IMR-90 (cell line): ENCODE measurements at regions not wholly inside any gene's neighbourhood (a gene's known extent, or its start where the extent isn't known, plus 50 kb on each side); places are given as distances from the start of the nearest gene placed in this dataset.

Source experiments
- NFE2L2 ChIP-seq: fragments of 150-350 bp; IDR thresholded peaks from 2 replicates; pipeline ENCODE4 v1.6.1; 2016; ENCODE audit warnings: low read depth, mild to moderate bottlenecking, low read length
- POLR2A ChIP-seq: IDR thresholded peaks from 2 replicates; pipeline ENCODE4 v1.6.1; 2012; ENCODE audit warnings: mild to moderate bottlenecking, low read depth, low read length
- RCOR1 ChIP-seq: IDR thresholded peaks from 2 replicates; pipeline ENCODE4 v1.6.1; 2012; ENCODE audit warnings: mild to moderate bottlenecking, low read length, improper control_type of control experiment; ENCODE audit not compliant: insufficient replicate concordance
- SMC3 ChIP-seq: fragments of 150-350 bp; IDR thresholded peaks from 2 replicates; pipeline ENCODE4 v1.6.1; 2016; ENCODE audit warnings: low read depth, mild to moderate bottlenecking, antibody characterized with exemption, low read length, moderate library complexity
- TF ChIP-seq, protein P1 (sequence below): conservative IDR thresholded peaks from 2 replicates; pipeline ENCODE4 v1.5.1; 2012; ENCODE audit warnings: mild to moderate bottlenecking, low read depth, low read length, improper control_type of control experiment
- TF ChIP-seq, protein P2 (sequence below): fragments of 150-350 bp; IDR thresholded peaks from 2 replicates; pipeline ENCODE4 v1.6.1; 2017; ENCODE audit warnings: mild to moderate bottlenecking, antibody characterized with exemption, low read length, low read depth

DNA sequence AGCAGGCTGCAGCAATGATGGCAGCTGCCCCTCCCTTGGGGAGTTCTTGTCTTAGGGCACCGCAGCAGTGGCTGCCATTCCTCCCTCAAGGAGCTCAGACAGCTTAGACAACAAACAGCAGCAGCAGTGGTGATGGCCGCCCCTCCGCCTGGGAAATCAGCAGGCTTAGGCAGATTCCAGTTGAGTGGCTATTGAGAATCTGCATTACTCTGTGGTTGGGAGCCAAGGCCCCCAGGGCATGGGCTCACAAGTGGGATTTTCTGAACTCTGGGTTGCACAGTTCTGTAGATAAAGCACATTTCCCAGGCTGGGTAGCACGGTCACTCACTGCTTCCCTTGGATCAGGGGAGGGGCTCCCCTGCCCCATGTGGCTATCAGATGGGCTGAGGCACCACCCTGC, 1280.7 kb upstream of the TMPRSS15 start:
- TF ChIP-seq, protein P1, sequence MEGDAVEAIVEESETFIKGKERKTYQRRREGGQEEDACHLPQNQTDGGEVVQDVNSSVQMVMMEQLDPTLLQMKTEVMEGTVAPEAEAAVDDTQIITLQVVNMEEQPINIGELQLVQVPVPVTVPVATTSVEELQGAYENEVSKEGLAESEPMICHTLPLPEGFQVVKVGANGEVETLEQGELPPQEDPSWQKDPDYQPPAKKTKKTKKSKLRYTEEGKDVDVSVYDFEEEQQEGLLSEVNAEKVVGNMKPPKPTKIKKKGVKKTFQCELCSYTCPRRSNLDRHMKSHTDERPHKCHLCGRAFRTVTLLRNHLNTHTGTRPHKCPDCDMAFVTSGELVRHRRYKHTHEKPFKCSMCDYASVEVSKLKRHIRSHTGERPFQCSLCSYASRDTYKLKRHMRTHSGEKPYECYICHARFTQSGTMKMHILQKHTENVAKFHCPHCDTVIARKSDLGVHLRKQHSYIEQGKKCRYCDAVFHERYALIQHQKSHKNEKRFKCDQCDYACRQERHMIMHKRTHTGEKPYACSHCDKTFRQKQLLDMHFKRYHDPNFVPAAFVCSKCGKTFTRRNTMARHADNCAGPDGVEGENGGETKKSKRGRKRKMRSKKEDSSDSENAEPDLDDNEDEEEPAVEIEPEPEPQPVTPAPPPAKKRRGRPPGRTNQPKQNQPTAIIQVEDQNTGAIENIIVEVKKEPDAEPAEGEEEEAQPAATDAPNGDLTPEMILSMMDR: no peak
- no peak for TF ChIP-seq NFE2L2
- TF ChIP-seq POLR2A: no peak
- TF ChIP-seq, protein P2, sequence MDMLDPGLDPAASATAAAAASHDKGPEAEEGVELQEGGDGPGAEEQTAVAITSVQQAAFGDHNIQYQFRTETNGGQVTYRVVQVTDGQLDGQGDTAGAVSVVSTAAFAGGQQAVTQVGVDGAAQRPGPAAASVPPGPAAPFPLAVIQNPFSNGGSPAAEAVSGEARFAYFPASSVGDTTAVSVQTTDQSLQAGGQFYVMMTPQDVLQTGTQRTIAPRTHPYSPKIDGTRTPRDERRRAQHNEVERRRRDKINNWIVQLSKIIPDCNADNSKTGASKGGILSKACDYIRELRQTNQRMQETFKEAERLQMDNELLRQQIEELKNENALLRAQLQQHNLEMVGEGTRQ: no peak
- no peak for TF ChIP-seq SMC3
- no peak for TF ChIP-seq RCOR1
